ENCODE measurements at regions not wholly inside any gene's neighbourhood (a gene's known extent, or its start where the extent isn't known, plus 50 kb on each side); places are given as distances from the start of the nearest gene placed in this dataset.

DNA sequence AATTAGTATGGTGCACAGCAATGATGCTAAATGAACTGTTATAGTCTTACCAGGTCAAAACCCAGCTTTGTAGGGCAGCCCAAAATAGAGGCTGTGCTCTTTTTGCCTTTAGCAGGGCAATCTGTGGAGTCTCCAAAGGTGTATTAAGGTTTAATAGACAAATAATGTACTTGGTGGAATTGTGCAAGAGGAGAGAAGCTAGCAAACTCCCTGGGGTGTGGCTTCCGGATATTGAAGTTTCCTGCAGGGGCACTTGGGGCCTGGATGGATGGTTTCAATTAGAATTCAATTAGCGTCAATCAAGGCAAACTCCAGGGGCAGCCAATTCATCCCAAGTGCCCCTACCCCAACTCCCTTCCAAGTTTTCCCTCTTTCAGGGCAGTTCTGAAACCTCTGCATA, 285.8 kb downstream of the UTP18 start:
- no TSS peak for BruUV-seq (replicated peaks)
- no peaks in the 10 kb centered on the region for H3K27me3 ChIP-seq (ENCODE audit: control insufficient read depth in 2 of 2, insufficient read depth in 2 of 2, low read length in 2 of 2)
- in situ Hi-C loops (cut with MboI) = no loop called here
- H3K79me2 ChIP-seq (ENCODE audit: control insufficient read depth, insufficient read depth, low read length) = no peaks in the 10 kb centered on the region
- no peaks in the 10 kb centered on the region for H3K9me1 ChIP-seq (ENCODE audit: control insufficient read depth, insufficient read depth, low read length)
- H3K4me2 ChIP-seq (ENCODE audit: insufficient read depth, low read length) = no peak overlapping the region
- H3K36me3 ChIP-seq (ENCODE audit: control insufficient read depth, insufficient read depth, low read length) = no peaks in the 10 kb centered on the region
- WGBS (ENCODE audit: insufficient coverage, low coverage, missing lambda C conversion rate) = 0% methylated on average over 2 of the region's 2 CpGs
- H3K9ac ChIP-seq (ENCODE audit: insufficient read depth in 1 of 2, low read depth in 2 of 2, low read length in 2 of 2) = no peak overlapping the region
- ATAC-seq (no peak), DNase-seq (ENCODE audit: extremely low read depth in 1 of 4, low spot score in 3 of 4) (no peak), FAIRE-seq (no peak)
- no peaks in the 10 kb centered on the region for H3K9me3 ChIP-seq (replicated peaks; ENCODE audit: control insufficient read depth, insufficient read depth, low read depth, low read length)
- no peak overlapping the region for H3K27ac ChIP-seq (ENCODE audit: extremely low read depth, low read depth, low read length)
- H3K4me3 ChIP-seq = no peak overlapping the region
- TF ChIP-seq RFX7 (CRISPR knock-in tag; IDR thresholded peaks at IDR 0.05) (no peak), PPARD (CRISPR knock-in tag; IDR thresholded peaks at IDR 0.05) (no peak)
- TF ChIP-seq, protein P1, sequence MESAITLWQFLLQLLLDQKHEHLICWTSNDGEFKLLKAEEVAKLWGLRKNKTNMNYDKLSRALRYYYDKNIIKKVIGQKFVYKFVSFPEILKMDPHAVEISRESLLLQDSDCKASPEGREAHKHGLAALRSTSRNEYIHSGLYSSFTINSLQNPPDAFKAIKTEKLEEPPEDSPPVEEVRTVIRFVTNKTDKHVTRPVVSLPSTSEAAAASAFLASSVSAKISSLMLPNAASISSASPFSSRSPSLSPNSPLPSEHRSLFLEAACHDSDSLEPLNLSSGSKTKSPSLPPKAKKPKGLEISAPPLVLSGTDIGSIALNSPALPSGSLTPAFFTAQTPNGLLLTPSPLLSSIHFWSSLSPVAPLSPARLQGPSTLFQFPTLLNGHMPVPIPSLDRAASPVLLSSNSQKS (CRISPR knock-in tag; IDR thresholded peaks at IDR 0.05) = no peak
- no peak overlapping the region for H2AFZ ChIP-seq (ENCODE audit: low read depth, low read length)
- intact Hi-C loops (cut with micrococcal nuclease) = no loop called here
- ChIA-PET CTCF (ENCODE audit: low intra/inter-chr PET ratio) (no interaction called here), POLR2A (no interaction called here)
- no peaks in the 10 kb centered on the region for H4K20me1 ChIP-seq (replicated peaks; ENCODE audit: control insufficient read depth, insufficient read depth, low read length)
- H3K4me1 ChIP-seq (replicated peaks in 1 of 2; ENCODE audit: control insufficient read depth in 2 of 2, insufficient read depth in 2 of 2, low read length in 2 of 2) = no peaks in the 10 kb centered on the region

DNA sequence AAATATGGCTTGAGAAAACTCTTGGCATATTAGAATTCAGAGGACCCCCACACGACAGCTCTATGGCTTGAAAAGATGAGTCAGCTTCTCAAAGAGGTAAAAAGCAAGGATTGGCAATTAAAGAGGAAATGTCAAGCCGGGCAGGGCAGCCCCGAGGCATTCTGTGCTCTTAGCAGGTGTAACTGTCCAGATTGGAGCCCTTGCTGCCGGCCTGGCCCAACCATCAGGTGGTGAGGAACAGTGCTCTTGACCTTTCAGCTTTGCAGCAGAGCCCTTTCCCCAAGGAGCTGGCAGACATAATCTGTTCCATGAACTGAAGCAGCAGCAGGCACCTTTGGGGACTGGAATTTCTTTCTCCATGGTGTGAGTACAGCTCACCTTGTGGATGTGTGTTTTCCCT, 287.8 kb downstream of the UTP18 start:
- WGBS (ENCODE audit: insufficient coverage, low coverage, missing lambda C conversion rate) = 0% methylated on average over 4 of the region's 4 CpGs
- Histone ChIP-seq H3K4me3 (no peak overlapping the region), H3K9ac (ENCODE audit: insufficient read depth in 1 of 2, low read depth in 2 of 2, low read length in 2 of 2) (no peak overlapping the region), H3K9me3 (replicated peaks; ENCODE audit: control insufficient read depth, insufficient read depth, low read depth, low read length) (no peaks in the 10 kb centered on the region), H3K4me2 (ENCODE audit: insufficient read depth, low read length) (no peak overlapping the region), H3K36me3 (ENCODE audit: control insufficient read depth, insufficient read depth, low read length) (no peaks in the 10 kb centered on the region), H3K27ac (ENCODE audit: extremely low read depth, low read depth, low read length) (no peak overlapping the region), H4K20me1 (replicated peaks; ENCODE audit: control insufficient read depth, insufficient read depth, low read length) (no peaks in the 10 kb centered on the region; the same call in 1 of the 2 replicates), H3K79me2 (ENCODE audit: control insufficient read depth, insufficient read depth, low read length) (no peaks in the 10 kb centered on the region), H2AFZ (ENCODE audit: low read depth, low read length) (no peak overlapping the region), H3K4me1 (replicated peaks in 1 of 2; ENCODE audit: control insufficient read depth in 2 of 2, insufficient read depth in 2 of 2, low read length in 2 of 2) (no peaks in the 10 kb centered on the region), H3K9me1 (ENCODE audit: control insufficient read depth, insufficient read depth, low read length) (no peaks in the 10 kb centered on the region), H3K27me3 (ENCODE audit: control insufficient read depth in 2 of 2, insufficient read depth in 2 of 2, low read length in 2 of 2) (no peaks in the 10 kb centered on the region)
- ATAC-seq = no peak
- in situ Hi-C loops (cut with MboI) = no loop called here
- DNase-seq (ENCODE audit: extremely low read depth in 1 of 4, low spot score in 3 of 4) = no peak
- ChIA-PET POLR2A (no interaction called here), CTCF (ENCODE audit: low intra/inter-chr PET ratio) (no interaction called here)
- no peak for FAIRE-seq
- intact Hi-C loops (cut with micrococcal nuclease) = no loop called here
- no TSS peak for BruUV-seq (replicated peaks)
- TF ChIP-seq HDAC6 (IDR thresholded peaks at IDR 0.05; ENCODE audit: low read depth, low read length) = no peak
- no peak for TF ChIP-seq ZNF644 (tag; IDR thresholded peaks at IDR 0.05; ENCODE audit: low read depth)
- no peak for TF ChIP-seq PPARD (CRISPR knock-in tag; IDR thresholded peaks at IDR 0.05)
- TF ChIP-seq RB1 (IDR thresholded peaks at IDR 0.05; ENCODE audit: low read depth) = no peak
- no peak for TF ChIP-seq EHMT2 (IDR thresholded peaks at IDR 0.05)
- TF ChIP-seq, protein P2, sequence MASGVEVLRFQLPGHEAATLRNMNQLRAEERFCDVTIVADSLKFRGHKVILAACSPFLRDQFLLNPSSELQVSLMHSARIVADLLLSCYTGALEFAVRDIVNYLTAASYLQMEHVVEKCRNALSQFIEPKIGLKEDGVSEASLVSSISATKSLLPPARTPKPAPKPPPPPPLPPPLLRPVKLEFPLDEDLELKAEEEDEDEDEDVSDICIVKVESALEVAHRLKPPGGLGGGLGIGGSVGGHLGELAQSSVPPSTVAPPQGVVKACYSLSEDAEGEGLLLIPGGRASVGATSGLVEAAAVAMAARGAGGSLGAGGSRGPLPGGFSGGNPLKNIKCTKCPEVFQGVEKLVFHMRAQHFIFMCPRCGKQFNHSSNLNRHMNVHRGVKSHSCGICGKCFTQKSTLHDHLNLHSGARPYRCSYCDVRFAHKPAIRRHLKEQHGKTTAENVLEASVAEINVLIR (CRISPR knock-in tag; IDR thresholded peaks at IDR 0.05) = no peak
- no peak for TF ChIP-seq HDAC8 (tag; IDR thresholded peaks at IDR 0.05)
- TF ChIP-seq, protein P3, sequence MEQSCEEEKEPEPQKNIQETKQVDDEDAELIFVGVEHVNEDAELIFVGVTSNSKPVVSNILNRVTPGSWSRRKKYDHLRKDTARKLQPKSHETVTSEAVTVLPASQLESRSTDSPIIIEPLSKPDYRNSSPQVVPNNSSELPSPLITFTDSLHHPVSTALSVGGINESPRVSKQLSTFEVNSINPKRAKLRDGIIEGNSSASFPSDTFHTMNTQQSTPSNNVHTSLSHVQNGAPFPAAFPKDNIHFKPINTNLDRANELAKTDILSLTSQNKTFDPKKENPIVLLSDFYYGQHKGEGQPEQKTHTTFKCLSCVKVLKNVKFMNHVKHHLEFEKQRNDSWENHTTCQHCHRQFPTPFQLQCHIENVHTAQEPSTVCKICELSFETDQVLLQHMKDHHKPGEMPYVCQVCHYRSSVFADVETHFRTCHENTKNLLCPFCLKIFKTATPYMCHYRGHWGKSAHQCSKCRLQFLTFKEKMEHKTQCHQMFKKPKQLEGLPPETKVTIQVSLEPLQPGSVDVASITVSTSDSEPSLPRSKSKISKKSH (CRISPR knock-in tag; IDR thresholded peaks at IDR 0.05) = no peak
